ENCODE measurements at regions not wholly inside any gene's neighbourhood (a gene's known extent, or its start where the extent isn't known, plus 50 kb on each side); places are given as distances from the start of the nearest gene placed in this dataset.

GRCh38 chr15:70281261-70281810, 183.6 kb upstream of the TLE3 start:
- DNase-seq (ENCODE audit: low spot score in 2 of 2) (peak in 1 of 2 donors; percentile 25), ATAC-seq (no peak)
- H3K9me3 Mint-ChIP-seq = peaks cover 4 to 5% of the 10 kb centered on the region in 2 donors
- H3K27ac Mint-ChIP-seq = no peak overlapping the region
- no peaks in the 10 kb centered on the region for H3K36me3 Mint-ChIP-seq

DNA sequence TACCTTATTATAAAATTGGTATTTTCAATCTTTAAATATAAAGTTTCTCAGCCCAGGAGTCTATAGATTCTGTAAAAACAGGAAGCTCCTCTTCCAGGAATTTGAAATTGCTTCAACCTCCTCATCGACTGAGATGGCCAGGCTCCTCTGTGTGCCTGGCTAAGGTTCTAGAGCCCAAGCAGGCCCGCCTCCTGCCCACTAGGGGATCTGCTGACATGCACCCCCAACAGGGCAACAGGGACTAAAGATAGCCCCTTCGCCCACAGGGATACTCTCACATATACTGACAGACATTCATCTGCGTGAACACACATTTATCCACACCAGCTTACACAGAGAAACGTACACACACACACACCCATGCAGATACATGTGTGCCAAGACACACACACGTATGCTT, 183.1 kb upstream of the TLE3 start:
- H3K27ac Mint-ChIP-seq = no peak overlapping the region
- DNase-seq (ENCODE audit: low spot score in 2 of 2) = peak in 1 of 2 donors; percentile 21
- no peaks in the 10 kb centered on the region for H3K36me3 Mint-ChIP-seq
- no peak for ATAC-seq
- H3K9me3 Mint-ChIP-seq = peaks cover 4 to 5% of the 10 kb centered on the region in 2 donors

DNA sequence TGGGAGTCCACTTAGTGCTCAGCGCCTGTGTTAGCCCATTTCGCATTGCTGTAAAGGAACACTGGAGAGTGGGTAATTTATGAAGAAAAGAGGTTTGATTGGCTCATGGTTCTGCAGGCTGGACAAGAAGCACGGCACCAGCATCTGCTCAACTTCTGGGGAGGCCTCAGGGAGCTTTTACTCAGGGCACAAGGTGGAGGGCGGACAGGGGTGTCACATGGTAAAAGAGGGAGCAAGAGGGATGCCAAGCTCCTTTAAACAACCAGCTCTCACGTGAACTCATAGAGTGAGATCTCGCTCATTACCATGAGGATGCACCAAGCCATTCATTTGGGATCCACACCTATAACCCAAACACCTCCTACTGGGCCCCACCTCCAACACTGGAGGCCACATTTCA, 181.4 kb upstream of the TLE3 start:
- DNase-seq (ENCODE audit: low spot score in 2 of 2) = peak in 1 of 2 donors; percentile 42
- Mint-ChIP-seq H3K27ac (no peak overlapping the region), H3K9me3 (peaks cover 4 to 5% of the 10 kb centered on the region in 2 donors), H3K36me3 (no peaks in the 10 kb centered on the region)
- no peak for ATAC-seq

- peak in 1 of 2 donors; percentile 25 for DNase-seq (ENCODE audit: low spot score in 2 of 2)
- H3K36me3 Mint-ChIP-seq = no peaks in the 10 kb centered on the region
Measured at GRCh38 chr15:70278644-70279043, 180.9 kb upstream of the TLE3 start.

GRCh38 chr15:70277556-70277955, 179.8 kb upstream of the TLE3 start:
- H3K27ac Mint-ChIP-seq = no peak overlapping the region
- ATAC-seq = no peak
- peaks cover 1 to 2% of the 10 kb centered on the region in 2 donors for H3K9me3 Mint-ChIP-seq
- no peaks in the 10 kb centered on the region for H3K36me3 Mint-ChIP-seq
- DNase-seq (ENCODE audit: low spot score in 2 of 2) = peak in 1 of 2 donors; percentile 23

More at GRCh38 chr15:70278644-70279043, 180.9 kb upstream of the TLE3 start:
- Mint-ChIP-seq H3K9me3 (peaks cover 4 to 5% of the 10 kb centered on the region in 2 donors), H3K27ac (no peak overlapping the region)
- ATAC-seq = no peak

DNA sequence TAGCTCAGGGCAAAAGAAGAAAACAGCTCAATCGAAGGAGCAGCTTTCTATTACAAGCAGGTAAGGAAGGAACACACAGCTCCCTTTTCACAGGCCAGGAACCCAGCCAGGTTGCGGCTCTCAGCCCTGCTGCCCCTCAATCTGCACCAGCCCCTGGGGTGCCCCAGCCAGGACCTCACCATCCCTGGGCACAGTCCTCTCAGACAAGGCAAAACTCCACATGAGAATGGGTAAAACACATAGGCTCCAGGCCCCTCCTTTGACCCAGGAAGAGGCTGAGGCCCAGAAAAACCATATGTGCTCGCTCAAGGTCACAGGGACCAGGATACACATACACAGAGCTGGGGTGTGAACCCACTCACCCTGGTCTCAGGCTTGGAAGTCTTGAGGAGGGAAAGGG, 178.7 kb upstream of the TLE3 start:
- H3K27ac Mint-ChIP-seq = peak overlapping the region in 1 of 2 donors; percentile 50
- no peaks in the 10 kb centered on the region for H3K9me3 Mint-ChIP-seq
- ATAC-seq (no peak), DNase-seq (ENCODE audit: low spot score in 2 of 2) (peak in 1 of 2 donors; percentile 35)
- no peaks in the 10 kb centered on the region for H3K36me3 Mint-ChIP-seq

DNA sequence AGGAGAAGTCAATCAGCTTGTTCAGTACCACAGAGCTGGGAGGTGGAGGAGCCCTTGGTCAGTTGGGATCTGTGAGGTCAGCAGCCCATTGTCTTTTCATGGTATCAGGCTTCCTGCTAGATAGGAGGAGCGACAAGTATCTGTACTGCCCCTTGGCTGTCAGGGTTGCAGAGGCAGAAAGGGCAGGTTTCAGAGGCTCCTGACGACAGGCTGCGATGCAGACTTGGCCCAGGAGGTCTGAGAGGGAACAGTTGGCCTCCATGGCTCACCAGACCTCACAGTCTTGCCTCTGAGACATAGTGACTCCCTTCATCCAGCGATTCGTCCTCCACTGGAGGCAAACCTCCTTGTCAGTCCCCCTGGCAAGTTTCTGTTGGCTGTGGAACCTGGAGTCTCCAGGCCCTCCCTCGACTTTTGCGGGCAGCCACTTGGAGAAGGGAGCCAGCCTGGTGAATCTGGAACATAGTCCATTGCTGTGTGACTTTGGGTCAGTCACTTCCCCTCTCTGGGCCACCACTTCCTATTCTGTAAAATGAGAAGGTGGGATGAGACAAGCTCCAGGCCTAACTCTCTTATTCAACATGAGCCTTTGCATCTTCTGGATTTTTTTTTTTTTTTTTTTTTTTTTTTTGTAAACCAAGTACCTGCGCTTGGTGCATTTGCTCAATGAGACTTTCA, 177.9 kb upstream of the TLE3 start:
- Mint-ChIP-seq H3K36me3 (no peaks in the 10 kb centered on the region), H3K9me3 (no peaks in the 10 kb centered on the region), H3K27ac (no peak overlapping the region)
- ATAC-seq = no peak
- DNase-seq (ENCODE audit: low spot score in 2 of 2) = peak in 1 of 2 donors; percentile 33

- Mint-ChIP-seq H3K27ac (no peak overlapping the region), H3K9me3 (no peaks in the 10 kb centered on the region), H3K36me3 (no peaks in the 10 kb centered on the region)
- peak in 1 of 2 donors; percentile 9 for DNase-seq (ENCODE audit: low spot score in 2 of 2)
- no peak for ATAC-seq
Measured at GRCh38 chr15:70274908-70275307, 177.2 kb upstream of the TLE3 start.

DNA sequence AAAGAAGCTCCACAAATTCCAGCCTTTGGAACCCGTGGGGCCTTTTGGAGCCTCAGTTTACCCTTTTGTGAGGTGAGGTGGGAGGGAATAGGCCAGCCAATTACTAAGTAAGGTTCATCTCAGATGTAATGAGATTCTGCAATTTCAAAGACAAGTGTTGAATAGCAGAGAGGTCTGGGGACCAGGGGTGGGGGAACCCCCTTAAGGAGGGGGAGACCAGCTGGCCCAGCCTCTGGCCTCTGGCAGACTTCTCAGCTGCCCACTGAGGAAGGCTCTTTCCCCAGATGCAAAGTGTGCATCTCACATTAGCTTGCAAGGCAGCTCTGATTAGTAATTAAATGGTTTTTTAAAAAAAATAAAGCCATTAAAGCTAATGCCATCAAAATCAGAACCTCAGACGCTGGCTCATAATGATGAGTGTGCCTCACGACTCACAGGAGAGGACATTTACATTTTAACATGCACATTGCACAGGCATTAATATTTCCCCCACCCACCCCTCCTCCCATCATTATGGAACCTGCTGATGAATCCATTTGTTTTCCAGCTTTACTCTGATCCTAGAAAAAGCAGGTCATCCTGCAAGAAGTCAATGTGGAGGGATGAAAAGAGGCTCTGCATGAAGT, 176.7 kb upstream of the TLE3 start:
- Mint-ChIP-seq H3K27ac (no peak overlapping the region), H3K9me3 (no peaks in the 10 kb centered on the region), H3K36me3 (no peaks in the 10 kb centered on the region)
- peak in 1 of 2 donors; percentile 57 for ATAC-seq
- DNase-seq (ENCODE audit: low spot score in 2 of 2) = peak in 1 of 2 donors; percentile 42

GRCh38 chr15:70273808-70274207, 176.1 kb upstream of the TLE3 start:
- Mint-ChIP-seq H3K9me3 (no peaks in the 10 kb centered on the region), H3K36me3 (no peaks in the 10 kb centered on the region), H3K27ac (peak overlapping the region in 1 of 2 donors; percentile 42)
- DNase-seq (ENCODE audit: low spot score in 2 of 2) (no peak), ATAC-seq (peak; percentile 37 to 78)

GRCh38 chr15:70272565-70273355, 175.0 kb upstream of the TLE3 start:
- no peak for DNase-seq (ENCODE audit: low spot score in 2 of 2)
- H3K36me3 Mint-ChIP-seq = no peaks in the 10 kb centered on the region
- no peak overlapping the region for H3K27ac Mint-ChIP-seq
- peak in 1 of 2 donors; percentile 52 for ATAC-seq
- no peaks in the 10 kb centered on the region for H3K9me3 Mint-ChIP-seq

DNA sequence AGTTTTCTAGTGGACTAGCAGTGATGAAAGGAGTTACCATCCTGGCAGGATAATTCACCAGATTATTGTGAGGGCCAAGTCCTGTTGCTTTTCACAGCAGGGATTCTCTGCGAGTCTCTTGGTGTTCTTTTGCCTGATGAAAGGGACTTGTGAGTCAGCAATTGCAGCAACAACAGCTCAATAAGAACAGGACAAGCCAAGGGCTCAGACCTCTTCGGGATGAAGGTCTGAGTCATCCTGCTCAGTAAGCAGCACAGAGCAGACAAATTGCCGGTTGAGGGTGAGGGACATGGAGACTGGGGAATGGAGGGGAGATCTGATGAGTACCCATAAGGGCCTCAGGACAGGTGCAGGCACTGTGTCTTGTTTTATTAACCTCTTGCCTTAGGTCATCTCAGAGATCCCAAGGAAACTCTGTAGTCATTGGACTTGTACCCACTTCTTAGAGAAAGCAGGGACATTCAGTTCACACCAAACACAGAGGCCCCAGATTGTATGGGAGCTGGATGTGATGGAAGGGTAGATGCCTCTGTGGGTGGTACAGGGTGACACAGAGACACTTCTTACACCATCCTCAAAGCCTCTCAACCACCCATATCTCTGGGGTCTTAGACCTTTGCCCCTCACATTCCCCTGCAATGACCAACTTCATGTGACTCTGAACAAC, 173.8 kb upstream of the TLE3 start:
- Mint-ChIP-seq H3K36me3 (no peaks in the 10 kb centered on the region), H3K27ac (no peak overlapping the region), H3K9me3 (no peaks in the 10 kb centered on the region)
- ATAC-seq (peak; percentile 31 to 75), DNase-seq (ENCODE audit: low spot score in 2 of 2) (no peak)

DNA sequence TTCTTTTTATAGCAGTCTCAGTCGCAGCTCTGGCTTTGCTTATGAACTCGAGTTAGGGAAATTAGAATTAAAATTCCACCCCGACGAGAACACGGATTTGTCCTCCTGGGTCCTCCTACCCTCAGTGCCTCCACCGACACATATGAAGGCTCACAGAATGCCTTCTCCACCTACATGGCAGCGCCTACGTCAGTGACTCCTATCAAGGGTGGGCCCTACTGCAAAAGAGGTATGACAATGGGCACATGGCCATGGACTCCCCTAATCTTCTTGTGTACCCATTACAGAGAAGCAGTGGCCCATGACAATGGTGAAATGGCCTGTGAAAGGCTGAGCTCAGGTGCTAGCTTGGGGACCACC, 173.0 kb upstream of the TLE3 start:
- no peaks in the 10 kb centered on the region for H3K9me3 Mint-ChIP-seq
- no peaks in the 10 kb centered on the region for H3K36me3 Mint-ChIP-seq
- ATAC-seq (no peak), DNase-seq (ENCODE audit: low spot score in 2 of 2) (no peak)
- H3K27ac Mint-ChIP-seq = no peak overlapping the region

DNA sequence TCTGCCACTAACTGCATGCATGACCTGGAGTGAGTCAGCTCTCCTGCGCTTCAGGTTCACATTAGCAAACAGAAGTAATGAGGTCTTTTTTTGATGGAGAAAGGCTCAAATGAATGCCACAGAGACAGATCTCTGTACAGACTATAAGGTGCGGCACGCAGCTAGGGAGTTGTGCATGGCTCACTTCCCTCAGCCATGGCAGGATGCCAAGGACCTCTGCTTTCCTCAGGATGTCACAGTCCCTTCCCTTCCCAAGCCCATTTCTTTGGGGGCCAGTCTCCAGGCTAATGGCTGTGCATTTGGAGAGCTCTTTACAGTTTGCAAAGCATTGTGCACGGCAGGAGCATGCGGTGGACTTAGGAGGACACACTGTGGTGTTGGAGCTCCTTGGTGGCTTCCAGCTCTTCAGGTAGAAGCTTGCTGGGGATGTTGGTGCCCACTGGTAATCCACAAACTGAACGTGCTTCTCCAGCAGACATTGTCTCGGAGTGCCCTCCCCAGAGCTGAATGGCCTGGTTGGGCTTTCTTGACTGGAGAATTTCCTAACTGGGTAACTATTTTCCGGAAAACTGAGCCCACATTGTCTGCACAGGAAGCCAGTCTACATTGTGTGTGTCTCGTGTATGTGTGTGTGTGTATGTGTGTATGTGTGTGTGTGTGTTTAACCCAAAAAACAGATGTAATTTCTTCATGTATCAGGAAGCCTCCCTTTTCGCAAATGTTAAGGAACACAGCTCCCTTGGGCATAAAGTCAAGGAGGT, 172.5 kb upstream of the TLE3 start:
- DNase-seq (ENCODE audit: low spot score in 2 of 2) (no peak), ATAC-seq (no peak)
- Mint-ChIP-seq H3K36me3 (no peaks in the 10 kb centered on the region), H3K27ac (no peak overlapping the region), H3K9me3 (no peaks in the 10 kb centered on the region)

DNA sequence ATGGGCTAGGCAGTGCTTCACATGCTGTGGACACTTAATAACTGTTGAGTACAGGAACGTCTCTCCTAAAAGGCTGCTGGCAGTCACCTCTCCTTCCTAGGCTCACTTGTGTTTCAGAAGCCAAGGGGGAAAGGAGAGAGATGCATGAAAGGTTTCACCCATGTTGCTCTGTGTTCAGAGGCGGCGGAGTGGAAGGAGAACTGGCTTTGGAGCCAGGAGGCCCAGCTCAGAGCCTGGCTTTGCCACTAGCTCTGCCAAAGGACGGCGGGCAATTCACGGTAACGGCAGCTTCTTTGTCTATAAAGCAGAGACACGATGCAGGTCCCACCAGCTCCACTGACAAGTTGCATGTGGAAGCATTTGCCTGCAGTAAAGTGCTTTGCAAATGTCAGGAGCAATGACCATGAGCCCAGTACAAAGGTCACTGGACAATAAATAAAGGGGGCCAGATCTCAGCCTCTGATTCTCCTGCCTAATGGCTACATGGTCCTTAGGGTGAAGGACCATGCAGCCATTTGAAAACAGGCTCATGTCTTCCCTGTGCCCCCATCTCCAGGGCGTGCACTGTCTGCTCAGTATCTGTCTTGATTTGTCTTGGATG, 171.7 kb upstream of the TLE3 start:
- Mint-ChIP-seq H3K27ac (no peak overlapping the region), H3K9me3 (no peaks in the 10 kb centered on the region), H3K36me3 (no peaks in the 10 kb centered on the region)
- ATAC-seq (no peak), DNase-seq (ENCODE audit: low spot score in 2 of 2) (no peak)
